ENCODE measurements at regions not wholly inside any gene's neighbourhood (a gene's known extent, or its start where the extent isn't known, plus 50 kb on each side); places are given as distances from the start of the nearest gene placed in this dataset.

- TF ChIP-seq CEBPG (CRISPR knock-in tag; IDR thresholded peaks at IDR 0.05) (no peak), CEBPG (tag; conservative IDR thresholded peaks at IDR 0.05 in 1 of 2, IDR thresholded peaks at IDR 0.05 in 1 of 2) (peak in 1 of 2 experiments; percentile 45; a peak in 3 of 4 replicates), ZNF217 (CRISPR knock-in tag; IDR thresholded peaks at IDR 0.05) (no peak), NELFE (IDR thresholded peaks at IDR 0.05; ENCODE audit: insufficient read depth, insufficient read length) (no peak)
- FAIRE-seq (no peak), ATAC-seq (no peak), DNase-seq (ENCODE audit: extremely low read depth in 1 of 4, low spot score in 3 of 4) (no peak)
- Histone ChIP-seq H3K27me3 (ENCODE audit: control insufficient read depth in 2 of 2, insufficient read depth in 2 of 2, low read length in 2 of 2) (no peaks in the 10 kb centered on the region), H3K4me1 (replicated peaks in 1 of 2; ENCODE audit: control insufficient read depth in 2 of 2, insufficient read depth in 2 of 2, low read length in 2 of 2) (peaks cover 0 to 3% of the 10 kb centered on the region in 2 experiments; a peak in 2 of 5 replicates), H2AFZ (ENCODE audit: low read depth, low read length) (no peak overlapping the region), H3K36me3 (ENCODE audit: control insufficient read depth, insufficient read depth, low read length) (no peaks in the 10 kb centered on the region), H3K9me1 (ENCODE audit: control insufficient read depth, insufficient read depth, low read length) (no peaks in the 10 kb centered on the region), H4K20me1 (replicated peaks; ENCODE audit: control insufficient read depth, insufficient read depth, low read length) (no peaks in the 10 kb centered on the region), H3K79me2 (ENCODE audit: control insufficient read depth, insufficient read depth, low read length) (no peaks in the 10 kb centered on the region), H3K4me2 (ENCODE audit: insufficient read depth, low read length) (no peak overlapping the region), H3K9ac (ENCODE audit: insufficient read depth in 1 of 2, low read depth in 2 of 2, low read length in 2 of 2) (no peak overlapping the region), H3K27ac (ENCODE audit: extremely low read depth, low read depth, low read length) (no peak overlapping the region), H3K4me3 (no peak overlapping the region), H3K9me3 (replicated peaks; ENCODE audit: control insufficient read depth, insufficient read depth, low read depth, low read length) (no peaks in the 10 kb centered on the region)
- intact Hi-C loops (cut with micrococcal nuclease) (no loop called here), in situ Hi-C loops (cut with MboI) (no loop called here)
- 57% methylated on average over 4 of the region's 4 CpGs for WGBS (ENCODE audit: insufficient coverage, low coverage, missing lambda C conversion rate)
- ChIA-PET CTCF (ENCODE audit: low intra/inter-chr PET ratio) (no interaction called here), POLR2A (interaction anchor here (0.7 kb wide), 2 partner anchors 11 to 16 kb away, joined by 3 read pairs; no protein-coding TSS in a partner anchor)
- no TSS peak for BruUV-seq (replicated peaks)
Measured at GRCh38 chr10:3877211-3878000, 92.4 kb upstream of the KLF6 start.

Data from K562 (cell line).